Iris pigment epithelial cell (primary cell): ENCODE measurements at regions not wholly inside any gene's neighbourhood (a gene's known extent, or its start where the extent isn't known, plus 50 kb on each side); places are given as distances from the start of the nearest gene placed in this dataset.
A peak's percentile ranks its signal among the peaks of the same experiment; 100 is the strongest.
"Not testable (repeated sequence)": the region's sequence is repeated elsewhere in the genome, so short reads cannot be mapped to it uniquely, and the experiment has no call there.

Source experiments
- DNase-seq: peaks from one replicate; pipeline ENCODE4 v3.0.0-alpha.2; 2011; ENCODE audit warnings: low read depth

DNA sequence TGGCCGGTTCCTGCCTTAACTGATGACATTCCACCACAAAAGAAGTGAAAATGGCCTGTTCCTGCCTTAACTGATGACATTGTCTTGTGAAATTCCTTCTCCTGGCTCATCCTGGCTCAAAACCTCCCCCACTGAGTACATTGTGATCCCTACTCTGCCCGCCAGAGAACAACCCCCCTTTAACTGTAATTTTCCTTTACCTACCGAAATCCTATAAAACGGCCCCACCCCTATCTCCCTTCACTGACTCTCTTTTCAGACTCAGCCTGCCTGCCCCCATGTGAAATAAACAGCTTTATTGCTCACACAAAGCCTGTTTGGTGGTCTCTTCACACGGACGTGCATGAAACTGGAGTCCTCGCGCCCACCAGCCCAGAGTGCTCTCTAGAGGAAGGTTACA is 166.5 kb downstream of the ADRA2C start:
- not testable (repeated sequence) for DNase-seq

DNA sequence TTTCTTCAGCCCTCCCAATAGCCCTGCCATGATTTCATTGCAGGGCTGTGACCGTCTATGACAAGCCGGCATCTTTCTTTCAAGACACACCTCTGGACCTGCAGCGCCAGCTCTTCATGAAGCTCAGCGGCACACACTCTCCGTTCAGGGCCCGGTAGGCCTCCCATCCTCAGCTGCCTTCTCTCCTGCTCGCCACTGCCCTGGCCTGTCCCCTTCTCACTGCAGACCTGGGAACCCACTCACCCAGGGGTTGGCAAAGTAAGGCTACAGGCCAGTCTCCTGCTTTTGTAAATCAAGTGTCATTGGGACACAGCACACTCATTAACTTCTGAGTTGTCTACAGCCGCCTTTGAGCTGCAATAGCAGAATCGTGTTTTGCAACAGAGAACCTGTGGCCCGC is 169.2 kb downstream of the ADRA2C start:
- not testable (repeated sequence) for DNase-seq

DNA sequence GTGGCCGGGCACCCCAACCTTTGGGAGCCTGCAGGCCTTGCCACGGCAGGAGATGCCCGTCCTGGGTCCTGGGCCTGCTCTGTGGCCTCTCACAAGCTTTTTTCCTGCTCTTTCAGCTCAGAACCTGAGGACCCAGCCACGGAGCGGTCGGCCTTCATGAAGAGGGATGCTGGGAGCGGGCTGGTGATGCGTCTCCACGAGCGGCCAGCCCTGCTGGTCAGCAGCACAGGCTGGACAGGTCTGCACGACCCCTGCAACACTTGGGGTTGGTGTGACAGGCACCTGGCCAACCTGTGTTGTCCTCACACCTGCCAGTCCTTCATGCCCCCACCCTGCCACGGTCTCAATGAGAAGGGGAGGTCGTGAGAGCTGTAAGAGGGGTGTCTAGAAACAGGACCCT is 170.0 kb downstream of the ADRA2C start:
- no peak for DNase-seq

DNA sequence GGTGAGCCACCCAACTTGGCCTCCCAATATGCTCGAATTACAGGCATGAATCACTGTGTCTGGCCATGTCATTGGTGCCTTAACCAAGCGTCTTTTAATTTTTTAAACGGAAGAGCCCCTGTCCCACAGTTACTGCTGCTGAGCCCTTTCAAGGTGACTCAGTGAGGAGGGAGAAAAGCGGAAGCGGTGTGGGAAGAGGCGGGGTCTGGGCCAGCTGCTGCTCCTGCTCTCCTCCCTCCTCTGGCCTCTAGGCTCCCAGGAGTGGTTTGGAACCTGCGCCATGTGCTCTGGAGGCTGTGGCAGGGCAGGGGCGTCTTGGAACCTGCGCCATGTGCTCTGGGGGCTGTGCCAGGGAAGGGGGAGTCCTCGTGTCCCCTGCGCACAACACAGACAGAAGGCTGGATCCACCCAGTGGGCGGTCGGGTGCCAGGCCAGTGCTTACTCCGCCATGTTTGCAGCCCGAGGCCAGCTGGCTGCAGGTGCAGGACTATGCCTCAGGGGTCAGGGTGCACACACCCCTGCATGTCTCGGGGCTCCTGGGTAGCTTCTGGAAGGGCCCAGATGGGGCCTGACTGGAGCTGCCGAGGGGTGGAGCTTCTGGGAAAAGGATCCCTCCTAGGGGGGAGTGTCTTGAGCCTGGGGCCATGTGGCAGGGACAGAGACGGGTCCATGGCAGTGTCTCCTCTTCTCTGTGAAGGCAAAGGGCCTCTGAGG is 171.8 kb downstream of the ADRA2C start:
- DNase-seq, result not testable (repeated sequence)

DNA sequence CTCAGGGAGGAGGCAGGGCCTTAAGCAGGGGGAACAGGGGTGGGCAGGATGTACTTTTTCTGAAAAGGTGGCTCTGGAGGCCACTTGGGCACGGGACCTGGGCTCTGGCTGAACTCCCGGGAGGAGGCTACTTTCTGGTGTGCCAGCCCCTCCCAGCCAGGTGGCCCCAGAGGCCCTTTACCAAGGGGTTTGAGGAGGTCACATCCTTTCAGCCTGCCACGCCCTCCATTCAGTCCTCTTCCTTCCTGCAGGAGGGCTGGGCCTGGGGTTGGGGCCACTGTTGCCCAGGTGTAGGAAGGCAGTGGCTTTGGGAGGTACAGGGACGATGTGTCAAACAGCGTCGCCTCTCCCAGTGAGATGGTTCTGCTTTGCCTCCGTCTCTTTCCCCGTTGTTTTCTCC is 172.5 kb downstream of the ADRA2C start:
- DNase-seq, result not testable (repeated sequence)

DNA sequence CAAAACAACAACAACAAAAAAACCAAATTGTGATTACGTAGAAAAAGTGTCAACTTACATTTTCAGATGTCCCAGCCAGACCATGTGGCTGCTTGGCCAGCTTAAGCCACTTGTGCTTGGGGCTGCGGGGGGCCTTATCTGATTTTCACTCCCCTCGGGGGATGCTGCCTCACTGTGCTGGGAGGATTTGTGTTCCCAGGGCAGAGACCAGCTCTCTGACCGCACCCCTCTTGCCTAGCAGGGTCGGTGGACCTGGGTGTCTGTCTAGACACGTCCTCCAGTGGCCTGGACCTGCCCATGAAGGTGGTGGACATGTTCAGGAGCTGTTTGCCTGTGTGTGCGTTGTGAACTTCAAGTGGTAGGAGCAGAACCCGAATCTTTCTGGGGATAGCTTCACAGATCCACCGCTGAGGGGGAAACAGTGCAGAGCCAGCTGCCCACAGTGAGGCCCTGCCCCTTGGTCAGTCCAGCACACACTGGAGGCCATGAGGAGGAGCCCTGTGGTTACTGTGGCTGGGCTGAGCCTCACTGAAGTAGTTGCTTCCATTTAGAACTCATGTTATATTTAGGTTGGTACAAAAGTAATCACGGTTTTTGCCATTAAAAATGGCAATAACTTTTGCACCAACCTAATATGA is 173.9 kb downstream of the ADRA2C start:
- not testable (repeated sequence) for DNase-seq

DNA sequence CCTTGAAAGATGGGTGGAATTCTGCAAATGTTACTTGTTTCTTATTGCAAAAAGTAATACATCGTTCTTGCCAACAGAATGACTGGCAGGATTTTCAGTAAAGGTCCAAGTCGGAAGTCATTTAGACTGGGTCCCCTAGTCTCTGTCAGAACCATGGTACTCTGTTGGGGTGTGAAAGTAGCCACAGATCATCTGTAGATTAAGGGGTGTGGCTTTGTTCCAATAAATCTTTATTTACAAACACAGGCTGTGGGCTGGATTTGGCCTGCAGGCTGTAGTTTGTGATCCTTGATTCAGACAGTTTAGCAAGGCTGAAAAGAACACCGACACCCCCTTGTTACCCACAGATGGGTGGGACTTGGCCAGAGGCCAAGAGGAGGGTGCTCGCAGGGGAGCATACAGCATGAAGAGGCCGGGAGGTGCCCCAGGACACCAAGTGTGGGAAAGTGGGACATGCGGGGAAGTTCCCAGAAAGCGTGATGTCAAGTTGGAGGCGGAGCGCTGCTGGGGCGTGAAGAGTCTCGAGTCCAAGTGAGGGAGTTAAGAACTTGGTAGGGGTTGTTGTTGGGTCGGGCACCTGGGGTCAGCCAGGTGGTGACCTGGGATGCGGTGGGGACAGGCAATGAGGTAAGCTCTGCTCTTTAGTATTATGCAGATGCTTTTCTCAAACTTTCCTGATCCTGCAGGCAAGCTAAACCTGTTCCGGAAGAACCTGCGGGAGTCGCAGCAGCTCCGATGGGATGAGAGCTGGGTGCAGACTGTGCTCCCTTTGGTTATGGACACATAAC is 175.7 kb downstream of the ADRA2C start:
- DNase-seq, result not testable (repeated sequence)

DNA sequence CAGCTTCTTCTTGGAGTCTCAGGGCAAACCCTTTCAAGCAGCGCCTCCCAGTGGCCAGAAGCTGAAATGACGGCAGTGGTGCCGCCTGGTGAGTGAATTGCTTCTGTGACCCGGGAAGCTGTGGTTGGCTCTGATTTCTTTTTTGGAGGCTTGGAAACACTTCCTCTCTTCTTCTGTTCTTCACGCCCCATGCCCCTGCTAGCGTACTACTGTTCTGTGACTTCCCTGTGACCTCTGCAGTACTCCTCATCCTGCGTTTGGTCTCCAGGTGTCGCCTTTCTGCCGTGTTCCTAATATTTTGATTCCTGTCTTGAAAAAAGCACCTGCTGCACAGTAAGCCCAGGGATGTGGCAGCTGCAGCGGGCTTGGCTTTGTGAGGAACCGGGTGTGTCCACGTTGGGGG is 176.4 kb downstream of the ADRA2C start:
- not testable (repeated sequence) for DNase-seq

DNA sequence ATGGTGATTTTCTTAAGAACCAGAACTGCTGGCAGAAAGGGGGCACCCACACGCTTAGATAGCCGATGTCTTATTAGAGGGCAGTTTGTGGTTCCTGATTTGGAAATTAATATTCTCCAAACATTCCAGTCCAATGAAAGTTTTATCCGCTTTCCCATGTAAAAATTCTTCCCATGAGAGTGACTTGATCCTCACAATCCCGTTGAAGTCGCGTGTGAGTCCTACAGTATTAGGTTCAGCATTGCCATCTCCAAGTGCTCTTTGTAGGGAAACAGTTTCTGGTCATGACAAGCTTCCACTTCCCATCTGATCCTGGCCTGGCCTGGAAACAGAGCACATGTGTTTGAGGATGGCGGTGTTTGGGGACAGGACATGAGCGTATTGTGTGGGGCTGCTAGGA is 176.9 kb downstream of the ADRA2C start:
- not testable (repeated sequence) for DNase-seq

DNA sequence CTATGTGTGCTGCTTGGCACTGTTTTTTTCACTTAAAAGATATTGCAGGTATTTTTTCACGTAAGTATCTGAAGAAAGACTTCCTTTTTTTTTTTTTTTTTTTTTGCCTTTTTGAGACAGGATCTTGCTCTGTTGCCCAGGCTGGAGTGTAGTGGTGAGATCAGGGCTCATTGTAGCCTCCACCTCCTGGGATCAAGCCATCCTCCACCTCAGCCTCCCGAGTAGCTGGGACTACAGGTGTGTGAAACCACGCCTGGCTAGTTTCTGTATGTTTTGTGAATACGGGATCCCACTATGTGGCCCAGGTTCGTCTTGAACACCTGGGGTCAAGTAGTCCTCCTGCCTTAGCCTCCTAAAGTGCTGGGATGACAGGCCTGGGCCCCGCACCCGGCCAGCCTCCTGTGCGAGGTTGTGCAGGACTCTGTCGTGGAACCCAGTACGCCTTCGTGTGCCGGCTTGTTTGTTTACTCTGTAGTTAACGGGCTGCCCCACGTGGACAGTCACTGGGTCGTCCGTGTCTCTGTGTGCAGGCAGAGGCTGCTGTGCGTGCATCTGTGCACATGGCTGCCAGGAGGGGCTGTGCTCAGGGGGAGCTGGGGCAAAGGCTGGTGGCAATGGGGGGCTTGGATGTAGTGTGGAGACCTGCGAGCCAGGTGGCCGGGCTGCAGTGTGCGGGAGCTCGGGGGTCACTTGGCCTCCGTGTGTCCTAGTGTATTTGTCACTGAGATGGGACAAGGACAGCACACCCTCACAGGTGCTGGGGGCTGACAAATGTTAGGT is 179.5 kb downstream of the ADRA2C start:
- no peak for DNase-seq

DNA sequence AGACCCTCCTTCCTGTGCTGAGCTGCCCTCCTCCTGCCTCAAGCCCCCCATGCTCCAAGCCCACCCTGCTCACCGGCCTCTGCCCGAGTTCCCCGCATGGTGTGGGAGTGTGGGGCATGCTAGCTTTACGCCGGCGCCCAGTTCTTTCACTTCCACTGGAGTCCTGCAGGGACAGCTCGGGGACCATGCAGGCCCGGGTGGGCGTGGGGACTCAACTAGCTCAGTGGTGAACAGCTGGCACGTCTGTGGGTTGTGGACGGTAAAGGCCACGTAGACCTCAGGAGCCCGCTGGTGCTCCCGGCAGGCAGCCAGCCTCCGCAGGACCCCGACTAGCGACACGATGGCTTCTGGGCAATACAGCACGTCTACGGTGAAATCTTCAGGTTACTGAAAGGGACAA is 180.4 kb downstream of the ADRA2C start:
- DNase-seq, result not testable (repeated sequence)

DNA sequence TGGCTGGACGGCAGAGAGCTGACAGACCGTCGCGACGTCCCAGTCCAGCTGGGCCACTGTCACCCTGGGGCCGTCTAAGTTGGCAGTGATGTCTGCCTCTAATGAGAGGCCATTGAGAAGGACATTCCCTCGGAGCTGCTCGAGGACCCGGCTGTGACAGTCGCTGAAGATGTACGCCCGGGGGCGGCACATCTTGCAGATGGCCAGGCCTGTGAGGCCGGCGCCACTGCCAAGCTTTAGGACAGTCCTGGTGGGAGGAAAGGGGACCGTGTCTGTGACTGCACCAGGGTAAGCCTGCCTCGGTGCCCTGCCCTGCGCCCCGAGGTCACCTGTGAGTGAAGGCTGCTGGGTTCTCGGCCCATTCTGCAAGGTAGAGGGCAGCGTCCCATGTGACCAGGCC is 181.6 kb downstream of the ADRA2C start:
- not testable (repeated sequence) for DNase-seq

DNA sequence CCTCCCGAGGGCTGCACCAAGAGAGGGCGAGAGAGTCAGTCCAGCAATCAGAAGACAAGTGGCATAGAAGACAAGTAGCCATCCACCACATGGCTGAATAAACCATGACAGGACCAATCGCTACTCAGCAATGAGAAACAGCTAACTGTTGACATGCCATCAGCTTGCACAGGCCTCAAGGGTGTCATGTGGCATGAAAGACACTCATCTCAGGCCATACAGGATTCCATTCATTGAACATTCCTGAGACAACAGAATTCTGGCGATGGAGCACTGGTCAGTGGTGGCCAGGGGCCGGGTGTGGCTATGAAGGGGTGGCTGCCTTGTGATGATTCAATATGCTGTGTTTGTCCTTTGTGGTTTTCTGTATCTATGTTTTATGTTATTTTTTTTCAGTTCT is 182.0 kb downstream of the ADRA2C start:
- DNase-seq, result not testable (repeated sequence)

DNA sequence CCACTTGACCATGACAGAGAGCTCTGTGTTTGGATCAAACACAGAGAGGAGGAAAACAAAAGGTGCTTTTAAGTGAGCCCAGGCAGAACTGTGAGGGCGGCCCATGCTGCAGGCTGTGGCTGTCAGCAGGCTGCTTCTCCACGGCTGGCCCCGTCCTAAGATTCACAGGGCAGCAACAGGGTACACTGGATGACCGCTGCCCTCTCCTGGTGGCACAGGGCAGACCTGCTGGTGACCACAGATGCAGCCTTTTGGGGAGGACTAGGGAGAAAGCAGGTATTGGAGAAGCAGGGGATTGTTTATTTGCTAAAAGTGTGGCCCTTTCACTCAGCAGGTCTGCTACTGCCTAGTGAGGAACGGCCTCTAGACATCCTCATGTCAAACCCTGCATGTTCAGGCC is 183.7 kb downstream of the ADRA2C start:
- DNase-seq, result peak; percentile 49

DNA sequence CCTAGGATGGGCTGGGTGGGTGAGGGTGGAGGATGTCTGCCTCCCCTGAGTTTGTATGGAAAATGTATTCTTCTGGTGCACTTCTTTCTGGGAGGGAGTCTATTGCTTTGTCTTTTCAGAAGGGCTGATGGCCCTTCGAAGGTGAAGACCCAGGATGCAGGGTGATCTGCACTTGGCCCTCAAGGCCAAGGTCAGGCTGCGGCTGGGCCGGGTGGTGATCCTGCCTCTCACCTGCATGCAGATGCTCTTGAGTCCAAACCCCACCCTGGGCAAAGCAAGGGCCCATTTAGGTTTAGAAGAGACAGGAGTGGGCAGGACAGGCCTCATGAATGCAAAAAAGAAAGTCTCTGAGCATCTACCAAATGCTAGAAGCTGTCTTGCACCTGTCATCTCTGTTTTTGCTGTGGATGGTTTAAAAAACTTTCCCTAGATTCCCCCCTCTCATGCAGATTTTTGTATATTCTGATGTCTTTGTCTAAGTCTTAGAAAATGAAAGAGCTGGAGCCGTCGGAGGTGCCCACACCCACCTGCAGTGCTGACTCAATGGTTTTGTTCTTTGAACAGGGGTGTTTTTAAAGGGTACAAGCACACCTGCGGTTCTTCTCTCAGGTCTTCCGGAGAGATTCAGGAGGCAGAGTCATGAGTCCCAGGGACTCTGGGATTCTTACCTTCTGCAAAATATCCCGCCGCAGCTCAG is 186.4 kb downstream of the ADRA2C start:
- not testable (repeated sequence) for DNase-seq

DNA sequence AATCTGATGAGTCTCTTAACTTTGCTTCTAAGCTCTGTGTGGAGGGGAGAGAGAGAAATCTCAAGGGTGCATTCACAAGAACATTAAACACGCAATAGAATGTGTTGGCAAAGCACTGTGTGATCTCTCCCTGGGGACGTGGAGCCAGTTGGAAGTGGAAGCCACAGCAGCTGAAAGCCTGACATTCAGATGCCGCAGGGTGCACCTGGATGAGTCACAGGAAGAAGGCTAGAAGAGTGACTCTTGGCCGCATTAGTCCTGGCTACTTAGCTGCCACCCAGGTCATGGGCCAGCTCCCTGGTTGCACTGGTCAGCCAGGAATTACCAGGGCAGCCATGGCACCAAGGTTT is 186.9 kb downstream of the ADRA2C start:
- peak; percentile 14 for DNase-seq

DNA sequence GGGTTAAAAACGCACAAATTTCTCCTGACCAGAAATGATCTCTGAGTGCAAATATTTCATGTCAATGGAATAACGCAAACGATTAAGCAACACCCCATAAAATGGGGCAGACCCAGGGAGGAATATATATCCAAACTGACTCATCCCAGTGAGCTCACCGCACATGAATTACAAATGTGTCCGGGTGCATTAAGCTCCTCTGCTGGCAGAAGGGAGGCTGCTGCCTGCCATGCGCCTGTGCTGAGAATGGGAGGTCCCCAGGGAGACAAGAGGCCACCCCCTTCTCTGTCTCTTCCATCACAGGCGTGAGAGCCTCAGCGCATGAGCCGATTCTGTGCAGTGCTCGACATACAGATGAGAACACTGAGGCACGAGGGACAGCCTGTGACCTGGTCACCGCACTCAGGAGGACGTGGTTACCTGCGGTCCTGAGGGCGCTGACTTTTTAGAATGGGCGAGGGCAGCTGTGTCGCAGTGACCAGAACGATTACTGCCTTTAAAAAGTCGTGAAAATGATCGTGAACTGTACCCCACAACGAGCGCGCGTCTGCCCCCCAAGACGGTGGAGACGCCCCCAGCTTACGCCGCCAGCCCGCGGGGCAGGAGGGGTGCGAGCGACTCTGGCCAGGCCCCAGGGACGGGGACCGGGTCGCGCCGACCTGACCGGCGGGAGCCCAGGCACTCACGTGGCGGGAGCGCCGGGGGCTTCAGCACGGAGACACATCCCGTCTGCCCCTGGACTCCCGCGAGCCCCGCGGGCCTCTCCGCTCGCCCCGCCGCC is 188.5 kb downstream of the ADRA2C start:
- DNase-seq, result peak; percentile 98

DNA sequence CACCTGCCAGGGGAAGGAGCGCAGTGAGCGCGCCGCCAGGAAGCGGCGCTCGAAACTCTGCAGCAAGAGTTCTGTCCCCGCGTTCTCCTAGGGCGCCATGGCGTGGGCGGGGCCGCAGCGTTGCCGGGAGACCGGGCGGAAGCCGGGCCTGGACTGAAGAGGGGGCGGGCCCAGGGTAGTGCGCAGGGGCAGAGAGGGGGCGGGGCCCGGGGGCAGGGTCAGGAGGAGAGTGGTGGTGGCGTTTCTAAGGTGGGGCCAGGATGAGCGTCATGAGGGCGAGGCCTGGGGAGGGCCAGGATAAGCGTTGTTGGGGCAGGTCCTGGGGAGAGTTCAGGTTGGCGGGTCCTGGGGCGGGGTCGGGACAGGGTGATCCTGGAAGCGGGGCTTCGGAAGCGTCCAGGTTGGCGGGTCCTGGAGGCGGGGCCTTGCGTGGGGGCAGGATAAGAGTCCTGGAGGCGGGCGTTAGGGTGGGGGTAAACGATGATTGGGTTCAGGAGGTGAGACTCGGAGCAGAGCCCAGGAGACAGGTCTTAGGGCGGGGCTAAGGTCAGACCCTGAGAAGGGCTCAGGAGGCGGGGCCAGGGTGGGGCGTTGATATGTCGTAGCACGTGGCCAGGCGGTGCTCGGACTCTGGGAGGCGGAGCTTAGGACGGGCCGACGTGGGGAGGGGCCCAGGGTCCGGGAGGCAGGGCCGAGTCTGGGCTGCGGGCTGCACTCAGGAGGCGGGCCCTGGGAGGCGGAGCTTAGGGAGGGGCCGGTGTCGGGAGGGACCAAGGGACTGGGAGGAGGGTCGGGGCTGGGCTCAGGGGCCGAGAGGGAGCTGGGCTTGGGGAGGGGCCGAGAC is 189.4 kb downstream of the ADRA2C start:
- DNase-seq, result peak; percentile 100

DNA sequence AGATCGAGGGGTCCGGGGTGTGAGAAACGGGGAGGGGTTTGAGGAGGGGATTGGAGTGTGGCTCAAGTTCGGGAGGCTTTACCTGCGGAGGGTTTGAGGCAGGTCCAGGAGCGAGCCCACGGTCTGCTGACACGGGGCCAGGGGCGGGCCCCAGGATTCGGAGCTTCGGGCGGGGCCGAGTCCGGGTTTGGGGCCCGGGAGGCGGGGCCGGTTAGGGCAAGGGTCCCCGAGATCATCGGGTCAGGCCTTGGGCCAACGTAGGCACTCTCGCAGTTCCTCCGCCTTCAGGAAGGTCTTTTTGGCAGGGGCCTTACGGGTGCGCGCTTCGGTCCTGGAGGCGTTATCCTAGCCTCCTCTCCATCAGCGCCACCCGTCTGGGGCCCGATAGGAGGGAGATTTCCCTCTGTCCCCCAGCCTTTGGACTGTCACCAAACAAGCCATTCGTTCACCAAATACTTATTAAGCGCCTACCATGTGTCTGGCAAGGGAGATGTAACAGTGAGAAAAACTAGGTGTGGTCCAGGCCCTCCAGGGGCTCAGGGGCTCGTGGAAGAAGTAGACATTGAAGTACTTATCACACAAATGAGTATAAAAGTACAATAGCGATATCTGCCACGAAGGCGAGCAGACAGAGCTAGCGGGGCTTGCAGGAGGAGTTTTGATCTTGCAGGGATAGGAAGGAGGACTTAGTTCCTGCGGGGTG is 190.1 kb downstream of the ADRA2C start:
- DNase-seq, result not testable (repeated sequence)
